SK-N-SH treated with all-trans-retinoic acid at 6 μM for 48 hours (cell line): ENCODE measurements at regions not wholly inside any gene's neighbourhood (a gene's known extent, or its start where the extent isn't known, plus 50 kb on each side); places are given as distances from the start of the nearest gene placed in this dataset.

ENCODE experiments used
- BACH2 ChIP-seq: fragments of 250-450 bp; sonication (Bioruptor Pico); IDR thresholded peaks from 2 replicates; pipeline ENCODE4 v1.9.0; 2021; ENCODE audit warnings: mild to moderate bottlenecking, borderline replicate concordance
- ZNF565 ChIP-seq: fragments of 450-650 bp; formaldehyde crosslinking; conservative IDR thresholded peaks from 2 replicates; pipeline ENCODE4 v1.5.0; 2020; ENCODE audit warnings: low read depth, mild to moderate bottlenecking, moderate library complexity
- TF ChIP-seq, protein P1 (sequence below): fragments of 250-450 bp; sonication (Bioruptor Pico); IDR thresholded peaks from 2 replicates; pipeline ENCODE4 v1.8.0; 2020; ENCODE audit warnings: mild to moderate bottlenecking, moderate library complexity, borderline replicate concordance

DNA sequence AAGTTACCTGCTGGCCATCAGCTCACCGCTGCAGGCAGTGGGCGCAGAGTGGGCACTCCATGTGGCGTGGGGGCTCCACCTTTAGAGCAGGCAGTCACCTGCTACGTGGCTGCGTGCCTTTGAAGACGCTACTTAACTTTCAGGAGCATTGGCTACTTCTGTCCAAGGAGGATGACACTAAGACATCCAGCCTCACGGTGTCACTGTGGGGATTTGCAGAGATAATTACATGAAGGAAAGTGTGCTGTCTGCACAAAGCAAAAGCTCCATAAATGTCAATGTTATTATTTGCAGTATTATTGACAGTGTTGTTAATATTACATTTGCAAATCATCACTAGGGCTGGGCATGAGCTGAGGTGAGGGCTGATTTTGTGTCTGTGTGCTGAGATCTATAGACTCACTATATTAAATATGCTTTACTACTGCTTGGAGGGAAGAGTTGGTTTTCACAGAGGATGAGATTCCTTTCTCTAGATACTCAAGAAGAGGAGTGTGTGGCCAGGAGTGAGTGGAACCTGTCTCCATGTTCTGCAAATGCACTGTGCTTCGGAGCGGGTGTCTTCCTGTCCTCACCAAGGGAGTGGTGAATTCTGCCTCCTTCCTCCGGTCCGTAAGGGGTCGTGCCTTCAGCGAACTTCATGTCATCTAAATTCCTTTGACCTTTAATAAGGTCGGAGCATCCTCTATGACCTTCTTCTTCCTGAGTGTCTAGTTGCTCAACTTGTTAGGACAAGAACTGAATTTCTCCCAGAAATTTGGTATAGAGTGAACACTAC lies 165.8 kb upstream of the SYNDIG1 start:
- TF ChIP-seq, protein P1, sequence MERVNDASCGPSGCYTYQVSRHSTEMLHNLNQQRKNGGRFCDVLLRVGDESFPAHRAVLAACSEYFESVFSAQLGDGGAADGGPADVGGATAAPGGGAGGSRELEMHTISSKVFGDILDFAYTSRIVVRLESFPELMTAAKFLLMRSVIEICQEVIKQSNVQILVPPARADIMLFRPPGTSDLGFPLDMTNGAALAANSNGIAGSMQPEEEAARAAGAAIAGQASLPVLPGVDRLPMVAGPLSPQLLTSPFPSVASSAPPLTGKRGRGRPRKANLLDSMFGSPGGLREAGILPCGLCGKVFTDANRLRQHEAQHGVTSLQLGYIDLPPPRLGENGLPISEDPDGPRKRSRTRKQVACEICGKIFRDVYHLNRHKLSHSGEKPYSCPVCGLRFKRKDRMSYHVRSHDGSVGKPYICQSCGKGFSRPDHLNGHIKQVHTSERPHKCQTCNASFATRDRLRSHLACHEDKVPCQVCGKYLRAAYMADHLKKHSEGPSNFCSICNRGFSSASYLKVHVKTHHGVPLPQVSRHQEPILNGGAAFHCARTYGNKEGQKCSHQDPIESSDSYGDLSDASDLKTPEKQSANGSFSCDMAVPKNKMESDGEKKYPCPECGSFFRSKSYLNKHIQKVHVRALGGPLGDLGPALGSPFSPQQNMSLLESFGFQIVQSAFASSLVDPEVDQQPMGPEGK (CRISPR knock-in tag) = no peak
- TF ChIP-seq ZNF565 (CRISPR knock-in tag) (no peak), BACH2 (CRISPR knock-in tag) (no peak)
